ENCODE measurements at regions not wholly inside any gene's neighbourhood (a gene's known extent, or its start where the extent isn't known, plus 50 kb on each side); places are given as distances from the start of the nearest gene placed in this dataset.

GRCh38 chr4:19879330-19879729 is 372.4 kb upstream of the SLIT2 start:
- Histone ChIP-seq H3K27me3 (no peaks in the 10 kb centered on the region), H3K27ac (no peak overlapping the region), H3K9me3 (no peaks in the 10 kb centered on the region), H3K4me1 (no peaks in the 10 kb centered on the region), H3K9ac (ENCODE audit: low read depth in 2 of 2, low read length in 2 of 2) (no peak overlapping the region), H3K36me3 (no peaks in the 10 kb centered on the region), H3K4me3 (no peak overlapping the region)
- DNase-seq = no peak
- TF ChIP-seq CTCF (IDR thresholded peaks at IDR 0.05) = no peak
- intact Hi-C loops (cut with DNase I) = no loop called here

- Histone ChIP-seq H3K4me3 (no peak overlapping the region), H3K27me3 (no peaks in the 10 kb centered on the region), H3K9ac (ENCODE audit: low read depth in 2 of 2, low read length in 2 of 2) (no peak overlapping the region), H3K36me3 (no peaks in the 10 kb centered on the region), H3K4me1 (no peaks in the 10 kb centered on the region), H3K27ac (no peak overlapping the region), H3K9me3 (no peaks in the 10 kb centered on the region)
- TF ChIP-seq CTCF (IDR thresholded peaks at IDR 0.05) = no peak
- intact Hi-C loops (cut with DNase I) = no loop called here
- no peak for DNase-seq
Observed at GRCh38 chr4:19857991-19858390, 393.7 kb upstream of the SLIT2 start.

GRCh38 chr4:19857380-19857779 is 394.3 kb upstream of the SLIT2 start:
- Histone ChIP-seq H3K9ac (ENCODE audit: low read depth in 2 of 2, low read length in 2 of 2) (no peak overlapping the region), H3K9me3 (no peaks in the 10 kb centered on the region), H3K27ac (no peak overlapping the region), H3K4me3 (no peak overlapping the region), H3K36me3 (no peaks in the 10 kb centered on the region), H3K4me1 (no peaks in the 10 kb centered on the region), H3K27me3 (no peaks in the 10 kb centered on the region)
- intact Hi-C loops (cut with DNase I) = no loop called here
- TF ChIP-seq CTCF (IDR thresholded peaks at IDR 0.05) = no peak
- DNase-seq = no peak

- no peak for DNase-seq
Observed at GRCh38 chr4:19850909-19851308, 400.8 kb upstream of the SLIT2 start.

GRCh38 chr4:19844446-19844845 is 407.3 kb upstream of the SLIT2 start:
- no peak for DNase-seq
- no peak overlapping the region for H3K9ac ChIP-seq (ENCODE audit: low read depth in 2 of 2, low read length in 2 of 2)
- H3K27me3 ChIP-seq = no peaks in the 10 kb centered on the region
- H3K36me3 ChIP-seq = no peaks in the 10 kb centered on the region
- intact Hi-C loops (cut with DNase I) = no loop called here
- no peaks in the 10 kb centered on the region for H3K4me1 ChIP-seq
- no peaks in the 10 kb centered on the region for H3K9me3 ChIP-seq
- no peak overlapping the region for H3K4me3 ChIP-seq
- no peak overlapping the region for H3K27ac ChIP-seq
- TF ChIP-seq CTCF (IDR thresholded peaks at IDR 0.05) = no peak

More at GRCh38 chr4:19850909-19851308, 400.8 kb upstream of the SLIT2 start:
- H3K4me1 ChIP-seq = no peaks in the 10 kb centered on the region
- TF ChIP-seq CTCF (IDR thresholded peaks at IDR 0.05) = no peak
- intact Hi-C loops (cut with DNase I) = no loop called here
- H3K27me3 ChIP-seq = no peaks in the 10 kb centered on the region
- no peak overlapping the region for H3K4me3 ChIP-seq
- H3K9me3 ChIP-seq = no peaks in the 10 kb centered on the region
- H3K9ac ChIP-seq (ENCODE audit: low read depth in 2 of 2, low read length in 2 of 2) = no peak overlapping the region
- H3K36me3 ChIP-seq = no peaks in the 10 kb centered on the region
- no peak overlapping the region for H3K27ac ChIP-seq

- H3K4me3 ChIP-seq = no peak overlapping the region
- no peak for TF ChIP-seq CTCF (IDR thresholded peaks at IDR 0.05)
- H3K27me3 ChIP-seq = no peaks in the 10 kb centered on the region
- no peak overlapping the region for H3K27ac ChIP-seq
- H3K36me3 ChIP-seq = no peaks in the 10 kb centered on the region
- intact Hi-C loops (cut with DNase I) = no loop called here
- DNase-seq = no peak
- H3K4me1 ChIP-seq = no peaks in the 10 kb centered on the region
- H3K9ac ChIP-seq (ENCODE audit: low read depth in 2 of 2, low read length in 2 of 2) = no peak overlapping the region
- no peaks in the 10 kb centered on the region for H3K9me3 ChIP-seq
Observed at GRCh38 chr4:19842471-19842870, 409.2 kb upstream of the SLIT2 start.

Data from colonic mucosa (tissue), 4 donors.